Urothelium cell line (cell line): ENCODE measurements at regions not wholly inside any gene's neighbourhood (a gene's known extent, or its start where the extent isn't known, plus 50 kb on each side); places are given as distances from the start of the nearest gene placed in this dataset.

Experiments used
- DNase-seq: peaks from one replicate; pipeline ENCODE4 v3.0.0; 2011; ENCODE audit warnings: low spot score, mixed read lengths
- FAIRE-seq: peaks from 2 replicates; lab custom pipeline; 2011; peaks lifted over from hg19 to GRCh38; lab: Jason Lieb, UNC

DNA sequence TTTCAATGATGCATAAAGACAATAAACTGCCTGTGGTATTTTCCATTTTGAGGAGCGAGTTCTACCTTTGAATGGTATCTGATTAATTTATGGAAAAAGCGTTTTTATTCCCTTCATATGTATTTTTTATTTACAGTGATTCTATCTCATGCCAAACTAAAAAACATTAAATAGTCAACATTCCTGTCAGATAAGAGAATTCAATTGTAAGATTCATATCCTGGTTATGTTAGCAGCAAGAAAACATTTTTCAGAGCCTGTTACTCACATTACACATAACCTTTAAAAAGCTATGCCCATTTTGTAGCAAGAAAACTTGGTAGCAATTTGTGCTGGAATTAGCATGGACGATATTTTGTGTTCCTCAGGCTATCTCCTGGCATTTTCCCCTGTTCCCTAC is 55.1 kb upstream of the PRLR start:
- FAIRE-seq (no peak), DNase-seq (no peak)

DNA sequence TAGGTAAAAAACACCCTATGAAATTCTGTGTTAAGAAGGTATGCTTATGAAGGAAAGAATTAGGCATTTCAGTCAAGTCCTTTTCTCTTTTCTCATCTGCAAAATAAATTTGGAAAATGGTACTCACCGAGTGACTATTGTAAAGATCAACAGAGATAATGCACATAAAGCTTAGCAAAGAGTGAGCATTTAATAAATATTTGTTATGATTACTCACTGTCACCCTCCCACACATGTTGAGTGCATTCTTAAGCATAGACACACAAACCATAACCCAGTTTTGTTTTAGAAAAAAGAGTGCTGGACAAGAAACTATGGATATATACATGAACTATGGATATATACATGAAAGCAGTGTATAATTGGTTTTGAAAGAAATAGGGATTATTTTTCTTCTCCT is 54.7 kb upstream of the PRLR start:
- FAIRE-seq: no peak
- no peak for DNase-seq

DNA sequence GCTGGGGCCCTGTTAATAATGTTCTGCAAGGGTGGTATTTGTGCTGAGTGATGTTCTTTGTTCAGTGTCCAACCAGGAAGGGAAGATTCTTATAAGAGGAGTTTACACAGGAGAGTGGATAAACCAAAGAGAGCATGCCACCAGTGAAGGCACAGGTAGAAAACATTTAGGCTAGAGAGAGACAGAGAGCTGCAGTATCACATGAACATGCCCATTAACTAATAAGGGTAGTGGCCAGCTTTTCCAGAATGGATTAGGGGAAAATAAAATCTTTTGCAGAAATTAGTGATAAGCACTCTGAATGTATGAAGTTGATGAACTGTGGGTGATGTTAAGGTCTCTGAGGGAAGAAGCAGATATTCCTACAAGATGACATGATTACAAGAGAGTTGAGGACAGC is 54.1 kb upstream of the PRLR start:
- no peak for DNase-seq
- FAIRE-seq: no peak

DNA sequence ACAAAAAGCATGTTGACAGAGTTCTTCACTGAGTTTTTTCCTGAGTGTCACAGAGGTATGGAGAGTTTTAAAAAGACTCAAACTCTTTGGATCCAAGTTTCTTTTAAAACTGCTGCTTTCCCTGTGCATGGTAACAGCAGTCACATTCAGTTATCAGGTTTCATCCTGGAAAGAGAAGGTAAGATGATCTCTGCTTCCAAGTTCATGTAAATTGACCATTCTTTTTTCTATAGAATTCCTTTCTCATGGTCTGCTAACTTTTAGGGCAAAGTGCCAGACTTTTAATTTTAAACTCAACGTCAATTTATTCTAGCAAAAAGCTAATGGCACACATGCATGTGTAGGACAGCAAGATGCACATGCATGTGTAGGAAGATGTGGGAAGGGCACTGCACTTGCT is 52.5 kb upstream of the PRLR start:
- DNase-seq (no peak), FAIRE-seq (no peak)

DNA sequence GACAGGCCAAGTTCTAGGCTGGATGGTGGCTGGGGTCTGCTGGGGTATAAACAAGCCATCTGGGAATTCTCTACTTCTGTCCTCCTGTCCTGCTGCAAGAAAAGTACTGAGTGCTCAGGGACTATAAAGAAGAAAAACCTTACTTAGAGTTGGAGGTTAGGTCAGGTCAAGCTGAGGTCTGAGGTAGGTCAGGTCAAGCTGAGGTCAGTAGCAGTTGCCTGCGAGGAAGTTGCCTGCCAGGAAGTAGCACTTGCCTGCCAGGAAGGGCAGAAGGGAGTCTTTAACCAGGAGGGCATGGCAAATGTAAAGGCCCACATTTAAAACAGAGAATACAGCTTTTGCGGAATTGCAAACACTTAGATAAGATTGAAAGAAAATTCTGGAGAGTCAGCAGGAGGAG is 51.3 kb upstream of the PRLR start:
- FAIRE-seq (no peak), DNase-seq (no peak)
